ENCODE measurements at regions not wholly inside any gene's neighbourhood (a gene's known extent, or its start where the extent isn't known, plus 50 kb on each side); places are given as distances from the start of the nearest gene placed in this dataset.
"Not testable (repeated sequence)": the region's sequence is repeated elsewhere in the genome, so short reads cannot be mapped to it uniquely, and the experiment has no call there.

- DNase-seq (ENCODE audit: low read depth) = no peak
These were observed 54.0 kb downstream of the MAP10 start for GRCh38 chr1:232859216-232859615.

GRCh38 chr1:232861107-232861506 is 55.9 kb downstream of the MAP10 start:
- no peak for DNase-seq (ENCODE audit: low read depth)

- DNase-seq (ENCODE audit: low read depth) = no peak
These were observed 58.5 kb downstream of the MAP10 start for GRCh38 chr1:232863544-232864275.

GRCh38 chr1:232865102-232865931 is 60.1 kb downstream of the MAP10 start:
- DNase-seq (ENCODE audit: low read depth) = no peak

GRCh38 chr1:232868793-232869491 is 63.7 kb downstream of the MAP10 start:
- peak; percentile 89 for DNase-seq (ENCODE audit: low read depth)

- DNase-seq (ENCODE audit: low read depth) = not testable (repeated sequence)
These were observed 66.2 kb downstream of the MAP10 start for GRCh38 chr1:232871291-232871969.

- no peak for DNase-seq (ENCODE audit: low read depth)
These were observed 67.1 kb downstream of the MAP10 start for GRCh38 chr1:232872284-232872683.

GRCh38 chr1:232872738-232873137 is 67.5 kb downstream of the MAP10 start:
- no peak for DNase-seq (ENCODE audit: low read depth)

GRCh38 chr1:232873412-232873811 is 68.2 kb downstream of the MAP10 start:
- no peak for DNase-seq (ENCODE audit: low read depth)

- no peak for DNase-seq (ENCODE audit: low read depth)
These were observed 68.7 kb downstream of the MAP10 start for GRCh38 chr1:232873931-232874330.

GRCh38 chr1:232875536-232875935 is 70.3 kb downstream of the MAP10 start:
- DNase-seq (ENCODE audit: low read depth) = no peak

- DNase-seq (ENCODE audit: low read depth) = no peak
These were observed 71.5 kb downstream of the MAP10 start for GRCh38 chr1:232876506-232877364.

GRCh38 chr1:232877365-232878028 is 72.3 kb downstream of the MAP10 start:
- no peak for DNase-seq (ENCODE audit: low read depth)

- DNase-seq (ENCODE audit: low read depth) = no peak
These were observed 72.3 kb upstream of the NTPCR start for GRCh38 chr1:232878086-232878485.

GRCh38 chr1:232880354-232880753 is 70.1 kb upstream of the NTPCR start:
- DNase-seq (ENCODE audit: low read depth) = peak; percentile 25

- DNase-seq (ENCODE audit: low read depth) = no peak
These were observed 66.3 kb upstream of the NTPCR start for GRCh38 chr1:232883992-232884661.

- DNase-seq (ENCODE audit: low read depth) = no peak
These were observed 64.1 kb upstream of the NTPCR start for GRCh38 chr1:232886271-232886670.

GRCh38 chr1:232890340-232890943 is 60.0 kb upstream of the NTPCR start:
- no peak for DNase-seq (ENCODE audit: low read depth)

GRCh38 chr1:232891071-232891470 is 59.3 kb upstream of the NTPCR start:
- peak; percentile 91 for DNase-seq (ENCODE audit: low read depth)
